GM21737 (cell line): ENCODE measurements at regions not wholly inside any gene's neighbourhood (a gene's known extent, or its start where the extent isn't known, plus 50 kb on each side); places are given as distances from the start of the nearest gene placed in this dataset.

Experiments
- ATAC-seq: cut with Tn5 transposase; IDR thresholded peaks from one replicate; pipeline ENCODE4 v1.9.1; 2021; ENCODE audit warnings: mild to moderate bottlenecking, moderate library complexity; ENCODE audit not compliant: unreplicated experiment

GRCh38 chr6:40946738-40947301, 92.2 kb downstream of the UNC5CL start:
- no peak for ATAC-seq

GRCh38 chr6:40937491-40937890, 101.5 kb downstream of the UNC5CL start:
- no peak for ATAC-seq

GRCh38 chr6:40936818-40937251, 102.2 kb downstream of the UNC5CL start:
- no peak for ATAC-seq

- ATAC-seq, result no peak
Observed at GRCh38 chr6:40933864-40934263, 105.2 kb downstream of the UNC5CL start.

GRCh38 chr6:40932953-40933352, 106.1 kb downstream of the UNC5CL start:
- ATAC-seq, result no peak

GRCh38 chr6:40932366-40932765, 106.7 kb downstream of the UNC5CL start:
- no peak for ATAC-seq

- no peak for ATAC-seq
Observed at GRCh38 chr6:40931931-40932330, 107.1 kb downstream of the UNC5CL start.

GRCh38 chr6:40930555-40930954, 108.5 kb downstream of the UNC5CL start:
- ATAC-seq, result no peak

- ATAC-seq, result no peak
Observed at GRCh38 chr6:40930045-40930444, 109.0 kb downstream of the UNC5CL start.

- ATAC-seq, result no peak
Observed at GRCh38 chr6:40929176-40929575, 109.8 kb downstream of the UNC5CL start.

GRCh38 chr6:40928763-40929162, 110.3 kb downstream of the UNC5CL start:
- no peak for ATAC-seq

- no peak for ATAC-seq
Observed at GRCh38 chr6:40928307-40928706, 110.7 kb downstream of the UNC5CL start.

GRCh38 chr6:40925341-40925740, 113.7 kb downstream of the UNC5CL start:
- no peak for ATAC-seq

GRCh38 chr6:40924839-40925238, 114.2 kb downstream of the UNC5CL start:
- no peak for ATAC-seq

GRCh38 chr6:40923880-40924279, 115.1 kb downstream of the UNC5CL start:
- ATAC-seq, result no peak

GRCh38 chr6:40923326-40923725, 115.7 kb downstream of the UNC5CL start:
- ATAC-seq, result no peak

GRCh38 chr6:40922281-40922680, 116.7 kb downstream of the UNC5CL start:
- ATAC-seq, result no peak

GRCh38 chr6:40918040-40918651, 120.9 kb downstream of the UNC5CL start:
- no peak for ATAC-seq

- ATAC-seq, result no peak
Observed at GRCh38 chr6:40917603-40918002, 121.4 kb downstream of the UNC5CL start.

GRCh38 chr6:40916845-40917244, 122.2 kb downstream of the UNC5CL start:
- ATAC-seq, result no peak

GRCh38 chr6:40915165-40915564, 123.9 kb downstream of the UNC5CL start:
- no peak for ATAC-seq

GRCh38 chr6:40914005-40914404, 125.0 kb downstream of the UNC5CL start:
- ATAC-seq, result no peak
